NCI-H510A treated with DMSO at 0.1 percent for 48 hours (cell line): ENCODE measurements at regions not wholly inside any gene's neighbourhood (a gene's known extent, or its start where the extent isn't known, plus 50 kb on each side); places are given as distances from the start of the nearest gene placed in this dataset.
"Not testable (repeated sequence)": the region's sequence is repeated elsewhere in the genome, so short reads cannot be mapped to it uniquely, and the experiment has no call there.

Experiments
- DNase-seq: peaks from one replicate; lab custom pipeline; 2025; lab: John Stamatoyannopoulos, UW

- DNase-seq = no peak
These were observed 99.9 kb upstream of the SERBP1 start for GRCh38 chr1:67530071-67530470.

- peak; percentile 87 for DNase-seq
These were observed 102.4 kb upstream of the SERBP1 start for GRCh38 chr1:67532452-67533216.

- peak; percentile 88 for DNase-seq
These were observed 104.4 kb upstream of the SERBP1 start for GRCh38 chr1:67534627-67535065.

- peak; percentile 72 for DNase-seq
These were observed 105.3 kb upstream of the SERBP1 start for GRCh38 chr1:67535474-67535873.

GRCh38 chr1:67536957-67537666 lies 106.9 kb upstream of the SERBP1 start:
- no peak for DNase-seq

- DNase-seq = no peak
These were observed 107.4 kb upstream of the SERBP1 start for GRCh38 chr1:67537667-67538018.

- no peak for DNase-seq
These were observed 110.0 kb upstream of the SERBP1 start for GRCh38 chr1:67540025-67540732.

- DNase-seq = no peak
These were observed 110.5 kb upstream of the SERBP1 start for GRCh38 chr1:67540733-67541125.

- no peak for DNase-seq
These were observed 112.5 kb upstream of the SERBP1 start for GRCh38 chr1:67542747-67543146.

- no peak for DNase-seq
These were observed 114.7 kb upstream of the SERBP1 start for GRCh38 chr1:67544921-67545320.

- DNase-seq = no peak
These were observed 115.2 kb upstream of the SERBP1 start for GRCh38 chr1:67545364-67545763.

GRCh38 chr1:67551375-67551774 lies 121.2 kb upstream of the SERBP1 start:
- no peak for DNase-seq

GRCh38 chr1:67552336-67552759 lies 122.1 kb upstream of the SERBP1 start:
- no peak for DNase-seq

GRCh38 chr1:67554204-67554603 lies 124.0 kb upstream of the SERBP1 start:
- DNase-seq = not testable (repeated sequence)

- no peak for DNase-seq
These were observed 125.5 kb upstream of the SERBP1 start for GRCh38 chr1:67555461-67556296.

- DNase-seq = no peak
These were observed 126.2 kb upstream of the SERBP1 start for GRCh38 chr1:67556297-67556900.

GRCh38 chr1:67557696-67558448 lies 127.1 kb upstream of the GADD45A start:
- no peak for DNase-seq

- DNase-seq = no peak
These were observed 126.4 kb upstream of the GADD45A start for GRCh38 chr1:67558449-67559193.

- no peak for DNase-seq
These were observed 125.7 kb upstream of the GADD45A start for GRCh38 chr1:67559222-67559700.
